ENCODE measurements at regions not wholly inside any gene's neighbourhood (a gene's known extent, or its start where the extent isn't known, plus 50 kb on each side); places are given as distances from the start of the nearest gene placed in this dataset.

- TF ChIP-seq YY1 (IDR thresholded peaks at IDR 0.05; ENCODE audit: low read depth) (no peak), MAX (IDR thresholded peaks at IDR 0.05) (no peak), RAD21 (IDR thresholded peaks at IDR 0.05; ENCODE audit: low read depth) (no peak)
Measured at GRCh38 chr1:55311979-55312378, 96.8 kb upstream of the USP24 start.
